ENCODE measurements at regions not wholly inside any gene's neighbourhood (a gene's known extent, or its start where the extent isn't known, plus 50 kb on each side); places are given as distances from the start of the nearest gene placed in this dataset.

- Mint-ChIP-seq H3K9me3 (no peaks in the 10 kb centered on the region), H3K4me1 (peaks cover 5% of the 10 kb centered on the region), H3K27ac (no peak overlapping the region), H3K36me3 (ENCODE audit: low read depth) (no peaks in the 10 kb centered on the region), H3K4me3 (no peak overlapping the region), H3K27me3 (ENCODE audit: insufficient read depth) (peaks cover 6% of the 10 kb centered on the region)
- no peak for DNase-seq
- no peak for TF ChIP-seq CTCF (conservative IDR thresholded peaks at IDR 0.05)
- no peaks in the 10 kb centered on the region for H3K36me3 ChIP-seq (ENCODE audit: control insufficient read depth, insufficient read depth, low read length)
- H3K27me3 ChIP-seq (ENCODE audit: control insufficient read depth, insufficient read depth, low read length, poor library complexity, severe bottlenecking): no peaks in the 10 kb centered on the region
- no peak overlapping the region for H3K27ac ChIP-seq (ENCODE audit: low read depth, low read length)
- 89 to 93% methylated on average over 6 to 9 of the region's 9 CpGs for WGBS, 2 experiments (ENCODE audit: insufficient coverage in 1 of 2, insufficient read length in 1 of 2)
- H3K4me1 ChIP-seq (ENCODE audit: control insufficient read depth, insufficient read depth, low read length): no peaks in the 10 kb centered on the region
- H3K9me3 ChIP-seq (ENCODE audit: control insufficient read depth, low read length): no peaks in the 10 kb centered on the region
- no peak overlapping the region for H3K9ac ChIP-seq (ENCODE audit: extremely low read depth, low read length, poor library complexity, severe bottlenecking)
- no peak overlapping the region for H3K4me3 ChIP-seq (ENCODE audit: low read length)
Measured at GRCh38 chr5:173498286-173498685, 118.2 kb downstream of the BOD1 start.

- DNase-seq: peak; percentile 42
- Histone ChIP-seq H3K4me1 (ENCODE audit: control insufficient read depth, insufficient read depth, low read length) (no peaks in the 10 kb centered on the region), H3K9ac (ENCODE audit: extremely low read depth, low read length, poor library complexity, severe bottlenecking) (no peak overlapping the region), H3K27me3 (ENCODE audit: control insufficient read depth, insufficient read depth, low read length, poor library complexity, severe bottlenecking) (no peaks in the 10 kb centered on the region), H3K4me3 (ENCODE audit: low read length) (no peak overlapping the region), H3K9me3 (ENCODE audit: control insufficient read depth, low read length) (no peaks in the 10 kb centered on the region), H3K27ac (ENCODE audit: low read depth, low read length) (no peak overlapping the region), H3K36me3 (ENCODE audit: control insufficient read depth, insufficient read depth, low read length) (no peaks in the 10 kb centered on the region)
- peak; percentile 32 for TF ChIP-seq CTCF (conservative IDR thresholded peaks at IDR 0.05)
- Mint-ChIP-seq H3K4me1 (peaks cover 5% of the 10 kb centered on the region), H3K4me3 (no peak overlapping the region), H3K27ac (no peak overlapping the region), H3K27me3 (ENCODE audit: insufficient read depth) (peaks cover 6% of the 10 kb centered on the region), H3K9me3 (no peaks in the 10 kb centered on the region), H3K36me3 (ENCODE audit: low read depth) (no peaks in the 10 kb centered on the region)
- 92 to 97% methylated on average over 7 to 12 of the region's 12 CpGs for WGBS, 2 experiments (ENCODE audit: insufficient coverage in 1 of 2, insufficient read length in 1 of 2)
Measured at GRCh38 chr5:173497685-173498084, 118.8 kb downstream of the BOD1 start.

GRCh38 chr5:173496883-173497255 is 119.6 kb downstream of the BOD1 start:
- H3K27me3 Mint-ChIP-seq (ENCODE audit: insufficient read depth): peaks cover 6% of the 10 kb centered on the region
- 97 to 100% methylated on average over 2 to 6 of the region's 6 CpGs for WGBS, 2 experiments (ENCODE audit: insufficient coverage in 1 of 2, insufficient read length in 1 of 2)
- H3K36me3 ChIP-seq (ENCODE audit: control insufficient read depth, insufficient read depth, low read length): no peaks in the 10 kb centered on the region
- TF ChIP-seq CTCF (conservative IDR thresholded peaks at IDR 0.05): no peak
- no peak overlapping the region for H3K4me3 ChIP-seq (ENCODE audit: low read length)
- no peak overlapping the region for H3K4me3 Mint-ChIP-seq
- peaks cover 5% of the 10 kb centered on the region for H3K4me1 Mint-ChIP-seq
- H3K9me3 ChIP-seq (ENCODE audit: control insufficient read depth, low read length): no peaks in the 10 kb centered on the region
- H3K9me3 Mint-ChIP-seq: no peaks in the 10 kb centered on the region
- no peaks in the 10 kb centered on the region for H3K27me3 ChIP-seq (ENCODE audit: control insufficient read depth, insufficient read depth, low read length, poor library complexity, severe bottlenecking)
- no peak for DNase-seq
- H3K4me1 ChIP-seq (ENCODE audit: control insufficient read depth, insufficient read depth, low read length): no peaks in the 10 kb centered on the region
- H3K27ac ChIP-seq (ENCODE audit: low read depth, low read length): no peak overlapping the region
- H3K36me3 Mint-ChIP-seq (ENCODE audit: low read depth): no peaks in the 10 kb centered on the region
- H3K9ac ChIP-seq (ENCODE audit: extremely low read depth, low read length, poor library complexity, severe bottlenecking): no peak overlapping the region
- no peak overlapping the region for H3K27ac Mint-ChIP-seq
